Body of pancreas (tissue), 4 donors: ENCODE measurements at regions not wholly inside any gene's neighbourhood (a gene's known extent, or its start where the extent isn't known, plus 50 kb on each side); places are given as distances from the start of the nearest gene placed in this dataset.

ENCODE experiments used
- ATAC-seq: fragments of 150-250 bp; one replicate; pipeline ENCODE4 v1.9.1; 2016
- DNase-seq, 4 donors: peaks; one replicate each; pipeline ENCODE4 v3.0.0-alpha.2; 2019
- H3K27ac ChIP-seq, 4 donors: fragments of 200-600 bp; sonication (generic); 1 replicate in 3 of 4; 2 replicates in 1 of 4; pipeline versions ENCODE4 v1.5.1 to v1.6.1; 2016 to 2019; ENCODE audit warnings: mild to moderate bottlenecking in 1 of 4, mixed read lengths in 1 of 4, moderate library complexity in 1 of 4
- H3K27me3 ChIP-seq, 2 donors: fragments of 200-600 bp; sonication (generic); one replicate each; pipeline ENCODE4 v1.6.0; 2016; ENCODE audit warnings: mild to moderate bottlenecking in 1 of 2
- H3K36me3 ChIP-seq, 2 donors: fragments of 200-600 bp; sonication (generic); replicated peaks in 1 of 2; 2 replicates each; pipeline ENCODE4 v1.5.1; 2016; ENCODE audit warnings: low read depth in 2 of 2; ENCODE audit not compliant: insufficient read depth in 1 of 2
- H3K4me1 ChIP-seq: fragments of 200-600 bp; sonication (generic); one replicate; pipeline ENCODE4 v1.6.0; 2016
- H3K4me3 ChIP-seq, 2 donors: fragments of 200-600 bp; sonication (generic); 1 replicate in 1 of 2; 2 replicates in 1 of 2; pipeline ENCODE4 v1.5.1; 2016 to 2019
- H3K9me3 ChIP-seq, 3 donors: fragments of 200-600 bp; sonication (generic); 1 replicate in 2 of 3; 2 replicates in 1 of 3; pipeline ENCODE4 v1.5.1; 2016
- POLR2A ChIP-seq, 3 donors: fragments of 450-650 bp; IDR thresholded peaks; one replicate each; pipeline ENCODE4 v1.6.1; 2016; ENCODE audit warnings: antibody characterized with exemption in 3 of 3, mild to moderate bottlenecking in 2 of 3
- WGBS, 2 donors: methylation state at CpG; one replicate each; pipeline ENCODE4 v1.1.5; 2017; 5-methylcytosine and 5-hydroxymethylcytosine counted together
- intact Hi-C: fragments of 100-400 bp; cut with DNase I; formaldehyde crosslinking; loops from one replicate; pipeline ENCODE4 v1.15.1; 2023
- TF ChIP-seq, protein P1 (sequence below), 7 experiments: fragments of 450-650 bp in 4 of 7; fragments of 200-600 bp in 3 of 7; sonication (generic) in 3 of 7; IDR thresholded peaks; one replicate each; pipeline ENCODE4 v1.5.1; 2016 to 2019; ENCODE audit warnings: antibody characterized with exemption in 7 of 7

DNA sequence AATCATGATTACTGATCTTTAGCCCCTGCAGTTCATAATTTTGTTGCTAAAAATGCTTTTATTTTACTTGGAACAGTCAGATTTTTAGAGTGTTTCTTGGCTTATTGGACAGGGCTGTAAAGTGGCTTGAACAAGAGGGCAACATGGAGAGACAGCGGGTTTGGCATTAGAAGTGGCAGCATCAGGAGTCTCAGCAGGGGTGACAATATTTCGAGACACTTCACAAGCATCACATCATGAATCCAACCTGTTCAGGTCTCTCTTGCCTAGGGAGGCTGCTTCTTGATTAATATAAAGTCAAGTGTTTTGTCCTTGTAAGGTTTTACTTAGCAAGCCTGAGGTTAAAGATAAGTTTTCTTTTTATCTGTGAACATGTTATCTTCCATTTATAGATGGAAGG, 2249.5 kb downstream of the LRRC4C start:
- H3K4me1 ChIP-seq, result no peaks in the 10 kb centered on the region
- H3K27me3 ChIP-seq, result no peaks in the 10 kb centered on the region
- no peaks in the 10 kb centered on the region for H3K36me3 ChIP-seq
- H3K27ac ChIP-seq, result no peak overlapping the region
- DNase-seq (no peak), ATAC-seq (no peak)
- H3K4me3 ChIP-seq, result no peak overlapping the region
- intact Hi-C loops, result no loop called here
- TF ChIP-seq, protein P1, sequence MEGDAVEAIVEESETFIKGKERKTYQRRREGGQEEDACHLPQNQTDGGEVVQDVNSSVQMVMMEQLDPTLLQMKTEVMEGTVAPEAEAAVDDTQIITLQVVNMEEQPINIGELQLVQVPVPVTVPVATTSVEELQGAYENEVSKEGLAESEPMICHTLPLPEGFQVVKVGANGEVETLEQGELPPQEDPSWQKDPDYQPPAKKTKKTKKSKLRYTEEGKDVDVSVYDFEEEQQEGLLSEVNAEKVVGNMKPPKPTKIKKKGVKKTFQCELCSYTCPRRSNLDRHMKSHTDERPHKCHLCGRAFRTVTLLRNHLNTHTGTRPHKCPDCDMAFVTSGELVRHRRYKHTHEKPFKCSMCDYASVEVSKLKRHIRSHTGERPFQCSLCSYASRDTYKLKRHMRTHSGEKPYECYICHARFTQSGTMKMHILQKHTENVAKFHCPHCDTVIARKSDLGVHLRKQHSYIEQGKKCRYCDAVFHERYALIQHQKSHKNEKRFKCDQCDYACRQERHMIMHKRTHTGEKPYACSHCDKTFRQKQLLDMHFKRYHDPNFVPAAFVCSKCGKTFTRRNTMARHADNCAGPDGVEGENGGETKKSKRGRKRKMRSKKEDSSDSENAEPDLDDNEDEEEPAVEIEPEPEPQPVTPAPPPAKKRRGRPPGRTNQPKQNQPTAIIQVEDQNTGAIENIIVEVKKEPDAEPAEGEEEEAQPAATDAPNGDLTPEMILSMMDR (IDR thresholded peaks at IDR 0.05), result no peak
- no peak for TF ChIP-seq POLR2A (IDR thresholded peaks at IDR 0.05)
- WGBS, 2 donors, result 68 to 88% methylated on average over 2 of the region's 2 CpGs
- H3K9me3 ChIP-seq, result no peaks in the 10 kb centered on the region

DNA sequence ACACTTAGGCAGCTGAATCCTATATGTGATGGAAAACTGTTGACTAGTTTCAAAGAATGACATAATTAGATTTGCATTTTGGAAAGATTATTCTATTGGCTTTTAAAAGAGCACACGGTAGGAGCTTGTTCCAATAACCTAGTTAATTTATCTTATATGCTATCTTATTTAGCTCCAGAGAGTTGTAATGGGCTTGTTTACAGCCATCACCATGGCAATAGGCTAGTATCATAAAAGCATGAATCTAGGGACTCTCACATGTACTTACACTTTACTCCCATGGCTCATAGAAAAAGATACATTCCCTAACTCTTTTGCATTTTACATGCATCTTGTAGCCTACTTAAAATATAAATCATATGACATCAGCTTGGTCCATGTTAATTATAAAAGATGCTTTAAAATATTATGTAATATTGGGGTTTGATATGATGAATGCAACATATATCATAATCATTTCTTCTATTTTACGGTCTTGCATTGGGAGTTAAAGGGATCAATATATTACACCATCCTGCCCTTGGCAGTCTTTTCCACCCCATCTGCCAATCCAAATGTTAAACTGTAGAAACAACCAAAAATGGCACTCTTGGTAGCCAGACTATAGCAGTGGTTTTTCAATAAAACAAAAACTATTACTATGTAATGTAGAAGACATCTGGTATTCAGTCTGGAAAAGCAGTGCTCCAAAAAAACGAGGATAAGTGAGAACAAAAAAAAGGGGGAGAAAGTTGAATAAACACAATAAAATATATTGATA, 2254.0 kb downstream of the LRRC4C start:
- ATAC-seq, result no peak
- no peak for DNase-seq
- WGBS, 2 donors, result 40 to 45% methylated on average over 3 of the region's 3 CpGs
- no peaks in the 10 kb centered on the region for H3K36me3 ChIP-seq
- H3K4me1 ChIP-seq, result no peaks in the 10 kb centered on the region
- intact Hi-C loops, result no loop called here
- no peak overlapping the region for H3K4me3 ChIP-seq
- TF ChIP-seq POLR2A (IDR thresholded peaks at IDR 0.05), result no peak
- TF ChIP-seq, protein P1 (IDR thresholded peaks at IDR 0.05), result no peak
- H3K9me3 ChIP-seq, result no peaks in the 10 kb centered on the region
- H3K27ac ChIP-seq, result no peak overlapping the region
- no peaks in the 10 kb centered on the region for H3K27me3 ChIP-seq

DNA sequence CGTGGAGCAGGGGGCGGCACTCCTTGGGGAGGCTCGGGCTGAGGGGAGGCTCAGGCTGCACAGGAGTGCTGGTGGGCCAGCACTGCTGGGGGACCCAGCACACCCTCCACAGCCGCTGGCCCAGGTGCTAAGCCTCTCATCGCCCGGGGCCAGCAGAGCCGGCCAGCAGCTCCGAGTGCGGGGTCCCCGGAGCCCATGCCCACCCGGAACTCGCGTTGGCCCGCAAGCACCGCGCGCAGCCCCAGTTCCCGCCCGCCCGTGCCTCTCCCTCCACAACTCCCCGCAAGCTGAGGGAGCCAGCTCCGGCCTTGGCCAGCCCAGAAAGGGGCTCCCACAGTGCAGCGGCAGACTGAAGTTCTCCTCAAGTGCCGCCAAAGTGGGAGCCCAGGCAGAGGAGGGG, 2266.8 kb downstream of the LRRC4C start:
- WGBS, 2 donors, result 88 to 92% methylated on average over 1 to 22 of the region's 24 CpGs
- intact Hi-C loops, result no loop called here
- Histone ChIP-seq H3K4me3 (no peak overlapping the region), H3K36me3 (no peaks in the 10 kb centered on the region), H3K27me3 (no peaks in the 10 kb centered on the region), H3K4me1 (no peaks in the 10 kb centered on the region), H3K9me3 (no peaks in the 10 kb centered on the region), H3K27ac (no peak overlapping the region)
- TF ChIP-seq, protein P1 (IDR thresholded peaks at IDR 0.05), result no peak
- TF ChIP-seq POLR2A (IDR thresholded peaks at IDR 0.05), result no peak
- no peak for ATAC-seq
- no peak for DNase-seq

DNA sequence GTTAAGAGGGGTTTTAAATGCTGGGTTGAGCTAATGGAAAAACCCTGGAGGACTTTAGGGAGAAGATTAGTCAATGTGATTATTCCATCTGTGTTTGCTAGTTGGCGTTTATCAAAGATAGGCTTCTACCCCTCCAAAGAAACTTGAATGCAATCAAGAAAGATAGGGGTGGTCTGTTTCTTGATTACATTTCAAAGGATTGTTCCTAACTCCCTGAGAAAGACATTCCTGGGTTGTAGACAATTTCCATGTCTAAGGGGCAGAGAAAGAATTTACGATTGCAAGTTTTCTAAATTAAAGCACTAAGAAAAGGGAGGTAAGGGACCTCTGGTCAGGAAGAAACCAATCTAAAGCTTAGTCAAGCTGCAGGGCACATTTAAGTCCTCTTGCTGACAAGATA, 2268.7 kb downstream of the LRRC4C start:
- intact Hi-C loops, result no loop called here
- H3K27me3 ChIP-seq, result no peaks in the 10 kb centered on the region
- H3K4me3 ChIP-seq, result no peak overlapping the region
- 27 to 32% methylated on average over 2 of the region's 2 CpGs for WGBS, 2 donors
- ATAC-seq (no peak), DNase-seq (no peak)
- H3K4me1 ChIP-seq, result no peaks in the 10 kb centered on the region
- TF ChIP-seq, protein P1 (IDR thresholded peaks at IDR 0.05), result no peak
- no peak for TF ChIP-seq POLR2A (IDR thresholded peaks at IDR 0.05)
- H3K27ac ChIP-seq, result no peak overlapping the region
- no peaks in the 10 kb centered on the region for H3K9me3 ChIP-seq
- H3K36me3 ChIP-seq, result no peaks in the 10 kb centered on the region

DNA sequence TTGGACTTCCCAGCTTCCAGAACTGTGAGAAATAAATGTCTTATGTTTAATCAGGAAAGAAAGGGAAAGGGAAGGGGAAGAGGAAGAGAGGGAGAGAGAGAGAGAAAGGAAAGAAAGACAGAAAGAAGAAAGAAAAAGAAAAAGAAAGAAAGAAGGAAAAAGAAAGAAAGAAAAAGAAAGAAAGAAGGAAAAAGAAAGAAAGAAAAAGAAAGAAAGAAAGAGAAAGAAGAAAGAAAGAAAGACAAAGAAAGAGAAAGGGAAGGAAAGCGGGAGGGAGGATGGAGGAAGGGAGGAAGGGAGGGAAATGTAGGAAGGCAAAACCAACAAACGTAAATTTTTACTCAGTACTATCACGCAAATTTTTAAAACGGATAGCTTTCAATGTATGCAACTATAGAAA, 2281.8 kb downstream of the LRRC4C start:
- no peaks in the 10 kb centered on the region for H3K9me3 ChIP-seq
- intact Hi-C loops, result no loop called here
- H3K27me3 ChIP-seq, result no peaks in the 10 kb centered on the region
- no peak overlapping the region for H3K27ac ChIP-seq
- H3K4me3 ChIP-seq, result no peak overlapping the region
- ATAC-seq (no peak), DNase-seq (no peak)
- TF ChIP-seq, protein P1 (IDR thresholded peaks at IDR 0.05), result no peak
- no peak for TF ChIP-seq POLR2A (IDR thresholded peaks at IDR 0.05)
- H3K4me1 ChIP-seq, result no peaks in the 10 kb centered on the region
- no peaks in the 10 kb centered on the region for H3K36me3 ChIP-seq
- 85 to 95% methylated on average over 4 of the region's 4 CpGs for WGBS, 2 donors
